ENCODE measurements at regions not wholly inside any gene's neighbourhood (a gene's known extent, or its start where the extent isn't known, plus 50 kb on each side); places are given as distances from the start of the nearest gene placed in this dataset.

DNA sequence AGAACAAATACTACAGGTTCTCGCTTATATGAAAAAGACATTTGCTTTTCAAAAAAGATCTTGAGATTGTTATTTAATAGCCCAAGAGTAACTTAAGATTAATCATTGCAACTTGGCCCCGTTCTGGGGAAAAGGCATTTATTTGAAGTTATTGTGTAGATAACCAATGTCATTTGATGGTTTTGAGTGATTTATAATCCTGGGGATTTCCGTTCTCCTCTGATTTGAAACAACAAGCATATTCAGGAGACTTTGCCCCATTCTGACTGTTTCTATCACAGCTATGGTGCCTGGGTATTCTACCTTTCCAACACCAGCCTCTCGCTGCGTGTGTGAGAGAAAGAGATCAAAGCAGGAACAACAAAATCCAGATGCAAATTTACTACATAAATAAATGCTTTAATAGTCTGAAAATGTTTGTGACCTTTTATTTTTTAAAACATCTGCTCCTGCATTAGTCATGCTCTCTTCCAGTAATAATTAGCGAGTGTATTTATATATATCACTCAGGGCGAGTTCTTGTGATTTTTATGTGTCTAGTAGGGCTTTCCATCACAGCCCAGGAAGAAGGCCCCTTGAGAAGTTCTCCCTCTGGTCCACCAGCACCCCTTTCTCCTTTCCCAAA is 197.9 kb upstream of the FOXQ1 start:
- ChIA-PET POLR2A (no interaction called here), CTCF (no interaction called here)
- TF ChIP-seq OSR2 (tag by site-specific recombination; IDR thresholded peaks at IDR 0.05): no peak
- TF ChIP-seq ZNF221 (tag by site-specific recombination; IDR thresholded peaks at IDR 0.05; ENCODE audit: borderline replicate concordance): no peak
- TF ChIP-seq, protein P1, sequence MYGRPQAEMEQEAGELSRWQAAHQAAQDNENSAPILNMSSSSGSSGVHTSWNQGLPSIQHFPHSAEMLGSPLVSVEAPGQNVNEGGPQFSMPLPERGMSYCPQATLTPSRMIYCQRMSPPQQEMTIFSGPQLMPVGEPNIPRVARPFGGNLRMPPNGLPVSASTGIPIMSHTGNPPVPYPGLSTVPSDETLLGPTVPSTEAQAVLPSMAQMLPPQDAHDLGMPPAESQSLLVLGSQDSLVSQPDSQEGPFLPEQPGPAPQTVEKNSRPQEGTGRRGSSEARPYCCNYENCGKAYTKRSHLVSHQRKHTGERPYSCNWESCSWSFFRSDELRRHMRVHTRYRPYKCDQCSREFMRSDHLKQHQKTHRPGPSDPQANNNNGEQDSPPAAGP (tag by site-specific recombination; IDR thresholded peaks at IDR 0.05): no peak
- no peak for TF ChIP-seq GLI4 (tag by site-specific recombination; IDR thresholded peaks at IDR 0.05)
- no peak for TF ChIP-seq ZNF521 (tag by site-specific recombination; IDR thresholded peaks at IDR 0.05)
- TF ChIP-seq ZNF426 (tag by site-specific recombination; IDR thresholded peaks at IDR 0.05): no peak
- TF ChIP-seq ZNF626 (tag by site-specific recombination; IDR thresholded peaks at IDR 0.05): no peak
- TF ChIP-seq ZNF132 (tag by site-specific recombination; IDR thresholded peaks at IDR 0.05; ENCODE audit: borderline replicate concordance): no peak
- no peak for TF ChIP-seq ZNF843 (tag by site-specific recombination; IDR thresholded peaks at IDR 0.05)
- TF ChIP-seq ZNF791 (tag by site-specific recombination; IDR thresholded peaks at IDR 0.05): no peak
- TF ChIP-seq, protein P2, sequence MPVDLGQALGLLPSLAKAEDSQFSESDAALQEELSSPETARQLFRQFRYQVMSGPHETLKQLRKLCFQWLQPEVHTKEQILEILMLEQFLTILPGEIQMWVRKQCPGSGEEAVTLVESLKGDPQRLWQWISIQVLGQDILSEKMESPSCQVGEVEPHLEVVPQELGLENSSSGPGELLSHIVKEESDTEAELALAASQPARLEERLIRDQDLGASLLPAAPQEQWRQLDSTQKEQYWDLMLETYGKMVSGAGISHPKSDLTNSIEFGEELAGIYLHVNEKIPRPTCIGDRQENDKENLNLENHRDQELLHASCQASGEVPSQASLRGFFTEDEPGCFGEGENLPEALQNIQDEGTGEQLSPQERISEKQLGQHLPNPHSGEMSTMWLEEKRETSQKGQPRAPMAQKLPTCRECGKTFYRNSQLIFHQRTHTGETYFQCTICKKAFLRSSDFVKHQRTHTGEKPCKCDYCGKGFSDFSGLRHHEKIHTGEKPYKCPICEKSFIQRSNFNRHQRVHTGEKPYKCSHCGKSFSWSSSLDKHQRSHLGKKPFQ (tag by site-specific recombination; IDR thresholded peaks at IDR 0.05): no peak
- TF ChIP-seq ZNF23 (tag by site-specific recombination; IDR thresholded peaks at IDR 0.05; ENCODE audit: borderline replicate concordance): no peak
- TF ChIP-seq ZNF404 (tag by site-specific recombination; IDR thresholded peaks at IDR 0.05): no peak
- H3K4me1 ChIP-seq (ENCODE audit: control insufficient read depth, insufficient read depth, low read length): no peaks in the 10 kb centered on the region
- H3K36me3 ChIP-seq (ENCODE audit: control insufficient read depth in 2 of 2, insufficient read depth in 1 of 2, low read length in 2 of 2): no peaks in the 10 kb centered on the region
- no peak overlapping the region for H3K4me3 ChIP-seq (ENCODE audit: low read depth, low read length)
- H3K9me3 ChIP-seq (ENCODE audit: control insufficient read depth, insufficient read depth, low read depth, low read length): no peaks in the 10 kb centered on the region
- H3K27ac ChIP-seq (ENCODE audit: extremely low read depth, low read depth, low read length): no peak overlapping the region

DNA sequence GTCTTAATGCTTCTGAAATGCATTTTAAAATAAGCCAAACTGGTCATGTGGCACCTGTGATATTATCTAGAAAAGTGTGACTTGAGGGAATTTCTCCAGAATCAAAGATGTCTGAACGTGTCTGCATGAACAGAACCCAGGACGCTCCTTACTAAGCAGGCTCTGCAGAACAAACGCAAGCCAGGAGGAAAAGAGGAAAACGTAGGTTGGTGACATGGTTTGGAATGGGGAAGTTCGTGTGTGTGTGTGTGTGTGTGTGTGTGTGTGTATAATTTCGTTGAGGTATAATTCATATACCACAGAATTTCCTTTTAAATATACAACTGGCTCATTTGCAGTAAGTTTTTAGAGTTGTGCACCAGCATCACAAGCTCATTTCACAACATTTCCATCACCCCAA is 200.5 kb upstream of the FOXQ1 start:
- CTCF ChIA-PET: interaction anchor here (0.6 to 1.1 kb wide), 4 partner anchors 9 to 314 kb away, joined by 3 read pairs; no protein-coding TSS in a partner anchor
- POLR2A ChIA-PET: no interaction called here

More for the DNA sequence above, 200.5 kb upstream of the FOXQ1 start:
- Histone ChIP-seq H3K27ac (ENCODE audit: extremely low read depth, low read depth, low read length) (no peak overlapping the region), H3K9me3 (ENCODE audit: control insufficient read depth, insufficient read depth, low read depth, low read length) (no peaks in the 10 kb centered on the region), H3K36me3 (ENCODE audit: control insufficient read depth in 2 of 2, insufficient read depth in 1 of 2, low read length in 2 of 2) (no peaks in the 10 kb centered on the region), H3K4me1 (ENCODE audit: control insufficient read depth, insufficient read depth, low read length) (no peaks in the 10 kb centered on the region), H3K4me3 (ENCODE audit: low read depth, low read length) (no peak overlapping the region)
- TF ChIP-seq FEZF1 (tag by site-specific recombination; IDR thresholded peaks at IDR 0.05) (no peak), SCRT2 (tag by site-specific recombination; IDR thresholded peaks at IDR 0.05) (no peak), ZNF221 (tag by site-specific recombination; IDR thresholded peaks at IDR 0.05; ENCODE audit: borderline replicate concordance) (no peak), ZNF664 (tag by site-specific recombination; IDR thresholded peaks at IDR 0.05) (no peak), ZNF24 (tag by site-specific recombination; IDR thresholded peaks at IDR 0.05) (no peak), ZNF423 (tag by site-specific recombination; IDR thresholded peaks at IDR 0.05) (no peak), ZNF549 (tag by site-specific recombination; IDR thresholded peaks at IDR 0.05) (no peak), ZNF610 (tag by site-specific recombination; IDR thresholded peaks at IDR 0.05; ENCODE audit: borderline replicate concordance) (no peak), ZNF768 (tag by site-specific recombination; IDR thresholded peaks at IDR 0.05) (no peak), ZNF837 (tag by site-specific recombination; IDR thresholded peaks at IDR 0.05) (no peak)
- TF ChIP-seq, protein P3, sequence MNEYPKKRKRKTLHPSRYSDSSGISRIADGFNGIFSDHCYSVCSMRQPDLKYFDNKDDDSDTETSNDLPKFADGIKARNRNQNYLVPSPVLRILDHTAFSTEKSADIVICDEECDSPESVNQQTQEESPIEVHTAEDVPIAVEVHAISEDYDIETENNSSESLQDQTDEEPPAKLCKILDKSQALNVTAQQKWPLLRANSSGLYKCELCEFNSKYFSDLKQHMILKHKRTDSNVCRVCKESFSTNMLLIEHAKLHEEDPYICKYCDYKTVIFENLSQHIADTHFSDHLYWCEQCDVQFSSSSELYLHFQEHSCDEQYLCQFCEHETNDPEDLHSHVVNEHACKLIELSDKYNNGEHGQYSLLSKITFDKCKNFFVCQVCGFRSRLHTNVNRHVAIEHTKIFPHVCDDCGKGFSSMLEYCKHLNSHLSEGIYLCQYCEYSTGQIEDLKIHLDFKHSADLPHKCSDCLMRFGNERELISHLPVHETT (tag by site-specific recombination; IDR thresholded peaks at IDR 0.05): no peak
- TF ChIP-seq, protein P4, sequence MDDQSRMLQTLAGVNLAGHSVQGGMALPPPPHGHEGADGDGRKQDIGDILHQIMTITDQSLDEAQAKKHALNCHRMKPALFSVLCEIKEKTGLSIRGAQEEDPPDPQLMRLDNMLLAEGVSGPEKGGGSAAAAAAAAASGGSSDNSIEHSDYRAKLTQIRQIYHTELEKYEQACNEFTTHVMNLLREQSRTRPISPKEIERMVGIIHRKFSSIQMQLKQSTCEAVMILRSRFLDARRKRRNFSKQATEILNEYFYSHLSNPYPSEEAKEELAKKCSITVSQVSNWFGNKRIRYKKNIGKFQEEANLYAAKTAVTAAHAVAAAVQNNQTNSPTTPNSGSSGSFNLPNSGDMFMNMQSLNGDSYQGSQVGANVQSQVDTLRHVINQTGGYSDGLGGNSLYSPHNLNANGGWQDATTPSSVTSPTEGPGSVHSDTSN (CRISPR knock-in tag; IDR thresholded peaks at IDR 0.05): no peak
